OCI-LY3 (cell line): ENCODE measurements at regions not wholly inside any gene's neighbourhood (a gene's known extent, or its start where the extent isn't known, plus 50 kb on each side); places are given as distances from the start of the nearest gene placed in this dataset.

Source experiments
- EZH2phosphoT487 ChIP-seq: fragments of 200-600 bp; shearing (Covaris generic); IDR thresholded peaks from 2 replicates; pipeline ENCODE4 v1.6.1; 2018; ENCODE audit warnings: antibody characterized with exemption, mixed run types, low read depth
- TF ChIP-seq, protein P1 (sequence below): fragments of 200-600, 300-600 bp; sonication (generic); IDR thresholded peaks from 2 replicates; pipeline ENCODE4 v1.5.1; 2014; ENCODE audit warnings: antibody characterized with exemption, low read length, low read depth

DNA sequence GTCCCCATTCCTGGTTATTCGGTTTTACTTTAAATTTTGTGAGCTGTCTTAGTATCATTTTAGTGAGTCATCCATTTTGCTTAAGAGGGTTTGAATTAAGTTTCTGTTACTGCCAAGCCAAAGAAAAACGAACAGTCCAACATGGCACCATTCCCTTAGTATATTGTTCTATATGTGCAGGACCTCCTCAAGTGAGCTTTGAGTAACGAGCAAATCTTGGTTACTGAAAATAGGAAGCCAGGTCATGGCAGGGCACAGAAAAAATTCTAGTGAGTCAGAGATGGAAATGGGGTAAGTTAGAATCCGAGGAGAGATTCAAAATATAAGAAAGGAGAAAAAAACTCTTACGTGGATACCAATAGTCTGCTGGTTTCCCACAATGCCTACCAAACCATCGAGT is 292.9 kb downstream of the BAMBI start:
- TF ChIP-seq, protein P1, sequence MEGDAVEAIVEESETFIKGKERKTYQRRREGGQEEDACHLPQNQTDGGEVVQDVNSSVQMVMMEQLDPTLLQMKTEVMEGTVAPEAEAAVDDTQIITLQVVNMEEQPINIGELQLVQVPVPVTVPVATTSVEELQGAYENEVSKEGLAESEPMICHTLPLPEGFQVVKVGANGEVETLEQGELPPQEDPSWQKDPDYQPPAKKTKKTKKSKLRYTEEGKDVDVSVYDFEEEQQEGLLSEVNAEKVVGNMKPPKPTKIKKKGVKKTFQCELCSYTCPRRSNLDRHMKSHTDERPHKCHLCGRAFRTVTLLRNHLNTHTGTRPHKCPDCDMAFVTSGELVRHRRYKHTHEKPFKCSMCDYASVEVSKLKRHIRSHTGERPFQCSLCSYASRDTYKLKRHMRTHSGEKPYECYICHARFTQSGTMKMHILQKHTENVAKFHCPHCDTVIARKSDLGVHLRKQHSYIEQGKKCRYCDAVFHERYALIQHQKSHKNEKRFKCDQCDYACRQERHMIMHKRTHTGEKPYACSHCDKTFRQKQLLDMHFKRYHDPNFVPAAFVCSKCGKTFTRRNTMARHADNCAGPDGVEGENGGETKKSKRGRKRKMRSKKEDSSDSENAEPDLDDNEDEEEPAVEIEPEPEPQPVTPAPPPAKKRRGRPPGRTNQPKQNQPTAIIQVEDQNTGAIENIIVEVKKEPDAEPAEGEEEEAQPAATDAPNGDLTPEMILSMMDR: no peak
- TF ChIP-seq EZH2phosphoT487: no peak
